ENCODE measurements at regions not wholly inside any gene's neighbourhood (a gene's known extent, or its start where the extent isn't known, plus 50 kb on each side); places are given as distances from the start of the nearest gene placed in this dataset.
"Not testable (repeated sequence)": the region's sequence is repeated elsewhere in the genome, so short reads cannot be mapped to it uniquely, and the experiment has no call there.

DNA sequence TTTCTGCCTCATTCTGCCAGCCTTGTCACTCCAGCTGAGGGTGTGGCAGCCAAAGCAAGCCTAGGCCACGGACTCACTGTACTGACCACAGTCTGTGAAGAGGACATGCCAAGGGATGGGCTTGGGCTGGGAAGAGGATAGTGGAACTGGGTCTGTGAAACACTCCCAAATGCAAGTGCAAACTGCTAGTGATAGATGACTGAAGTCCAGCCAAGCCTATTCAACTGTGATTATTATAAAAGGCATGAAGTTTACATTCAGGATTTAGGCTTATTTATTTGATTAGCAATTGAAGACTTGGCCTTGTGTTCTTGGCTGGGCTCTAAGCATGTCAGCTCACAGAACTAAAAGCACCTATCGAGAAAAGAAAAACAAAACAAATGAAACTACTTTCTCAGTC, 84.9 kb upstream of the UBE2E1 start:
- TF ChIP-seq, protein P1, sequence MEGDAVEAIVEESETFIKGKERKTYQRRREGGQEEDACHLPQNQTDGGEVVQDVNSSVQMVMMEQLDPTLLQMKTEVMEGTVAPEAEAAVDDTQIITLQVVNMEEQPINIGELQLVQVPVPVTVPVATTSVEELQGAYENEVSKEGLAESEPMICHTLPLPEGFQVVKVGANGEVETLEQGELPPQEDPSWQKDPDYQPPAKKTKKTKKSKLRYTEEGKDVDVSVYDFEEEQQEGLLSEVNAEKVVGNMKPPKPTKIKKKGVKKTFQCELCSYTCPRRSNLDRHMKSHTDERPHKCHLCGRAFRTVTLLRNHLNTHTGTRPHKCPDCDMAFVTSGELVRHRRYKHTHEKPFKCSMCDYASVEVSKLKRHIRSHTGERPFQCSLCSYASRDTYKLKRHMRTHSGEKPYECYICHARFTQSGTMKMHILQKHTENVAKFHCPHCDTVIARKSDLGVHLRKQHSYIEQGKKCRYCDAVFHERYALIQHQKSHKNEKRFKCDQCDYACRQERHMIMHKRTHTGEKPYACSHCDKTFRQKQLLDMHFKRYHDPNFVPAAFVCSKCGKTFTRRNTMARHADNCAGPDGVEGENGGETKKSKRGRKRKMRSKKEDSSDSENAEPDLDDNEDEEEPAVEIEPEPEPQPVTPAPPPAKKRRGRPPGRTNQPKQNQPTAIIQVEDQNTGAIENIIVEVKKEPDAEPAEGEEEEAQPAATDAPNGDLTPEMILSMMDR (IDR thresholded peaks at IDR 0.05; ENCODE audit: borderline replicate concordance, control extremely low read depth, extremely low read depth, insufficient read depth, missing control alignments): no peak
- in situ Hi-C loops (cut with MboI; ENCODE audit: low sequenced_read_pairs, unreplicated experiment): no loop called here
- no peak for DNase-seq (ENCODE audit: low spot score)

DNA sequence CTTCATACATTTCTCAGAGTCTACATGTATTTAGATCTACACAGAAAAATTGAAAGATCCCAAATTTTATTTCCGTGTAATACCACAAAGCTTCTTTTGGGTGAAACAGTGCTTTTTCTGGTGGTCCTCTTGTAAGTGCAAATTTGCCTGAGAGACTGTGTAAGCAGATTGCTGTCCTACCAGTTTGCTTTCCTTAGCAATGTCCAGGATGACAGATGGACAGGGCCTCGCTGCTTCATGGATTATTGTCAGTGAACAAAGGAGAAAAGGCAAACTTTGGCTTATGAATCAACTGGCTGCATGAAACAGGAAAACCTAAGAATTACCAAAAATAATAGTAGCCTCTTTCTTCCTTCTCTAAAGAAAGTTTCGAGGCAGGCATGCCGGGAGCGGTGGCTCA, 82.6 kb upstream of the UBE2E1 start:
- no peak for DNase-seq (ENCODE audit: low spot score)
- in situ Hi-C loops (cut with MboI; ENCODE audit: low sequenced_read_pairs, unreplicated experiment): no loop called here
- TF ChIP-seq, protein P1 (IDR thresholded peaks at IDR 0.05; ENCODE audit: borderline replicate concordance, control extremely low read depth, extremely low read depth, insufficient read depth, missing control alignments): no peak

DNA sequence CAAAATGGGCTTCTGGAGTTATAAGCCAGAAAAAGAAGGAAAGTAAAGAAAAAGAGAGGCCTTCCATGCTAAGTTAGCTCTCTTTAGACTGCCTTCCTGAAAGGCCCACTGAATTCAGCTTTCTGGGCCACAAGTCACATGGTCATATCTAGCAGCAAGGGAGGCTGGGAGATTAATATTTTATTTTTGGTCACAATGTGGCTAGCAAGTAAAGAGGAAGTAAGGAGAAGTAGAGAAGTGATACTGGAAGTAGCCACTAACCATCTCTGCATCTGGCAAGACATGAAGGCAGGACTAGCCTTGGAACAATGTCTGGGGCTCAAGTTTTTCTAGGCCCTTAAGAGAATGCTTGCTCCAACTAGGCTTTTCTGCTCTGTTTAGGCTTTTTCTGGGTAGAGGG, 81.8 kb upstream of the UBE2E1 start:
- TF ChIP-seq, protein P1 (IDR thresholded peaks at IDR 0.05; ENCODE audit: borderline replicate concordance, control extremely low read depth, extremely low read depth, insufficient read depth, missing control alignments): no peak
- no peak for DNase-seq (ENCODE audit: low spot score)
- in situ Hi-C loops (cut with MboI; ENCODE audit: low sequenced_read_pairs, unreplicated experiment): no loop called here

DNA sequence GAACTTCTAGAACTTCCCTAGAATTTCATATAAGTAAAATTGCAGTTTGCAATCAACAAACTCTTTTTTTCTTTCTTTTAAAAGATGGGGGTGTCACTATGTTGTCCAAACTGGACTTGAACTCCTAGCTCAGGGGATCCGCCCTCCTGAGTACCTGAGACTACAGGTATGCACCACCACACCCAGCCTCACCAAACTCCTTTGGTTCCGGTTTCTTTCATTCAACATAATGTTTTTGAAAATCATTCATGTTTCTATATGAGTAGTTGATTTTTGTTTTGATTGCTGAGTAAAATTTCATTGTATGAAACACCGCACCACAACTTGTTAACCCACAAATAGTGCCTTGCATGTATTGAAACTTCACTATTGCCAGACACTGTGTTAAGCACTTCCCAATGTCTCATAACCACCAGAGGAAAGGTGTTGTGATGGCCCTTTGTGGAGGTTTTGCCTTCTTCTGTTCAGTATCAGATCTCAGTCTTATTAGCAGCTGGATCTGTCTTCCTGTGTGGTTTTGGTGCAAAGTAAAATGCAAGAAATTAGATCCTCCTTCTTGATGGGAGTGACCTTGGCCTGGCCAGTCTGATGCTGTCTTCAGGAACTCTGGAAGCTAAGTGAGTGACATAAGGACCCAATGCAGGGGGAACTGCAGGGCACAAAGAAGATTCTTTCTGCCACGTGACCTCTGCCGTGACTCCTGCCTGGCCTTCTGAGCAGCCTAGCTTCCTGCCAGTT, 78.8 kb upstream of the UBE2E1 start:
- DNase-seq (ENCODE audit: low spot score): no peak
- in situ Hi-C loops (cut with MboI; ENCODE audit: low sequenced_read_pairs, unreplicated experiment): no loop called here
- TF ChIP-seq, protein P1 (IDR thresholded peaks at IDR 0.05; ENCODE audit: borderline replicate concordance, control extremely low read depth, extremely low read depth, insufficient read depth, missing control alignments): no peak

DNA sequence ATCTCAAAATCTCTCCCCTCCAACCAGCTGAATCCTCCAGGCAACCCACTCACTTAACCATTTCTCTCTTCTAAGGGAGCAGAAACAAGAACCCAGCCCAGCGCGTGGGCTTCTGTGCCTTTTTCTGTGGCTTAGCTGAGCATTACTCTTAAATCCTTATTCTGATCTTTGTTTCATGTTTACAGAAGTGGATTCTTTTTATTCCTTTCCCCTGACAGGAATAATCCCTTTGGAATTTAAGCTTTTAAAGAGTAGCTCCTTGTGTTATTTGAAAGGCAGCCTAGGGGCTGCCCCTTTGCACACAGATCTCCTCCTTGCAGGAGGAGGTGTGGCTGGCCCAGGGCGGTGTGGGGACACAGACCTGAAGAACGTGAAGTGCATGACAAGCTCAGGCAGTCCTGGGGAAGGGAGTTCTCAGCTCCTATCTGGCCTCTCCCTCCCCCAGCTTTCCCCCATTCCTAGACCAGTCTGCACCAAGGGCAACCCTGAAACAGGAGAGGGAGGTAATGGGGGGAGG, 77.1 kb upstream of the UBE2E1 start:
- TF ChIP-seq, protein P1 (IDR thresholded peaks at IDR 0.05; ENCODE audit: borderline replicate concordance, control extremely low read depth, extremely low read depth, insufficient read depth, missing control alignments): no peak

DNA sequence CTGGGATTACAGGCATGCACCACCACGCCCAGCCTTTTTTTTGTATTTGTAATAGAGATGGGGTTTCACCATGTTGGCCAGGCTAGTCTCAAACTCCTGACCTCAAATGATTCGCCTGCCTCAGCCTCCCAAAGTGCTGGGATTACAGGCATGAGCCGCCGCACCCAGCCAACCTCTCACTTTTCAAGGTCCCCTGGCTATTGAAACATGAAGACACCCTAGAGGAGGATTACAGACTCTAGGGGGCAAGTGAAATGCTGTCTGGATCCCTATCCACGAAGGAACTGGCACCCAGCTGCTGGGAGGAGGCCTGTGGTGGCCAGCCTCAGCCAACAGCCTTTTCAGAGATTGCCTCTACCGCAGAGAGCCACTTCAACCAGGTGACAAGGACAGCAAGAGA, 76.4 kb upstream of the UBE2E1 start:
- in situ Hi-C loops (cut with MboI; ENCODE audit: low sequenced_read_pairs, unreplicated experiment): not testable (repeated sequence)

More for the DNA sequence above, 77.1 kb upstream of the UBE2E1 start:
- no peak for DNase-seq (ENCODE audit: low spot score)
- in situ Hi-C loops (cut with MboI; ENCODE audit: low sequenced_read_pairs, unreplicated experiment): no loop called here

DNA sequence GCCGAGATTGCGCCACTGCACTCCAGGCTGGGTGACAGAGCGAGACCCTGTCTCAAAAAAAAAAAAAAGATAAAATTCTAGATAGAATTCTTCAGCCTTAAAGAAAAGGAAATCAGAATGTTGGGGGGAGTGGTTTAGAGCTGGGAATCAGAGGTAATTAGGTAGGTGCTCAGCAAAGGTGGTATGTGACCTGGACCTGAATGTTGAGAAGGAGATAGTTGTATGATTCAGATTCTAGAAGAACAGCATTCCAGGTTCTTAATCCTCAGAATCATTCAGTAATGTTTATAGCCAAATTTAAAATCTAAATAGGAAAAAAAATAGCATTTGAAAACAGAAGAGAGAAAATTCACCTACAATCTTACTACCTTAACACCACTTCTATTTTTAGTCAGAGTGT, 71.3 kb upstream of the UBE2E1 start:
- TF ChIP-seq, protein P1 (IDR thresholded peaks at IDR 0.05; ENCODE audit: borderline replicate concordance, control extremely low read depth, extremely low read depth, insufficient read depth, missing control alignments): no peak
- DNase-seq (ENCODE audit: low spot score): no peak
- in situ Hi-C loops (cut with MboI; ENCODE audit: low sequenced_read_pairs, unreplicated experiment): no loop called here

More for the DNA sequence above, 76.4 kb upstream of the UBE2E1 start:
- DNase-seq (ENCODE audit: low spot score): not testable (repeated sequence)

All from GM13976 (cell line).